IMR-90 (cell line): ENCODE measurements at regions not wholly inside any gene's neighbourhood (a gene's known extent, or its start where the extent isn't known, plus 50 kb on each side); places are given as distances from the start of the nearest gene placed in this dataset.

ENCODE experiments used
- ATAC-seq: fragments of 200-7000 bp; cut with Tn5 transposase; 2 replicates; pipeline ENCODE4 v1.9.1; 2020; ENCODE audit warnings: low read depth, mild to moderate bottlenecking, moderate library complexity
- BruUV-seq: library from RNA; stranded (reverse); fragments of 400-500 nt; replicated peaks from 2 replicates; lab custom pipeline; 2021; lab: Mats Ljungman, UMichigan
- CTCF ChIA-PET: fragments of 300-600 bp; formaldehyde crosslinking; extraction: SDS; loops from one replicate; lab custom pipeline; 2021; ENCODE audit warnings: antibody characterized with exemption; lab: Yijun Ruan, JAX
- POLR2A ChIA-PET: fragments of 300-600 bp; sonication (Branson Sonifier 250); formaldehyde crosslinking; loops from one replicate; lab custom pipeline; 2022; ENCODE audit warnings: antibody characterized with exemption; ENCODE audit not compliant: unreplicated experiment; lab: Charles Lee
- DNase-seq: peaks from one replicate; pipeline ENCODE4 v3.0.0; 2013
- H2AFZ ChIP-seq: replicated peaks from 2 replicates; pipeline ENCODE3; 2013; ENCODE audit warnings: low read length, mild to moderate bottlenecking; ENCODE audit not compliant: poor library complexity
- H2AK5ac ChIP-seq: 2 replicates; pipeline ENCODE4 v1.6.1; 2013; ENCODE audit warnings: low read depth, low read length, inconsistent platforms
- H2AK9ac ChIP-seq: replicated peaks from 2 replicates; pipeline ENCODE3; 2013; ENCODE audit warnings: mild to moderate bottlenecking, low read depth, low read length, moderate library complexity; ENCODE audit not compliant: poor library complexity
- H2BK120ac ChIP-seq: 2 replicates; pipeline ENCODE4 v1.6.1; 2013; ENCODE audit warnings: low read depth, low read length, inconsistent platforms
- H2BK15ac ChIP-seq: 3 replicates; pipeline ENCODE4 v1.6.1; 2013; ENCODE audit warnings: low read depth, low read length, inconsistent platforms
- H2BK20ac ChIP-seq: 2 replicates; pipeline ENCODE4 v1.6.1; 2013; ENCODE audit warnings: low read depth, mild to moderate bottlenecking, inconsistent platforms, low read length, moderate library complexity
- H2BK5ac ChIP-seq: 2 replicates; pipeline ENCODE4 v1.6.1; 2013; ENCODE audit warnings: mild to moderate bottlenecking, low read depth, low read length, inconsistent platforms; ENCODE audit not compliant: poor library complexity, severe bottlenecking
- H3K14ac ChIP-seq: replicated peaks from 2 replicates; pipeline ENCODE4 v1.6.1; 2013; ENCODE audit warnings: low read depth, low read length, inconsistent platforms
- H3K18ac ChIP-seq: 2 replicates; pipeline ENCODE4 v1.6.1; 2013; ENCODE audit warnings: low read depth, low read length, control low read depth
- H3K23ac ChIP-seq: 2 replicates; pipeline ENCODE4 v1.6.1; 2013; ENCODE audit warnings: low read depth, low read length, inconsistent platforms
- H3K27ac ChIP-seq: 2 replicates; pipeline ENCODE4 v1.5.1; 2013; ENCODE audit warnings: mild to moderate bottlenecking, control low read depth, low read length; ENCODE audit not compliant: insufficient read depth
- H3K27me3 ChIP-seq: 2 replicates; pipeline ENCODE4 v1.6.1; 2013; ENCODE audit warnings: low read length; ENCODE audit not compliant: control insufficient read depth, insufficient read depth
- H3K36me3 ChIP-seq: 2 replicates; pipeline ENCODE4 v1.6.1; 2013; ENCODE audit warnings: low read length, mixed read lengths; ENCODE audit not compliant: control insufficient read depth, insufficient read depth
- H3K4ac ChIP-seq: 2 replicates; pipeline ENCODE4 v1.6.1; 2013; ENCODE audit warnings: low read depth, low read length, inconsistent platforms
- H3K4me1 ChIP-seq: 2 replicates; pipeline ENCODE4 v1.6.1; 2013; ENCODE audit warnings: low read length, mixed read lengths; ENCODE audit not compliant: control insufficient read depth, insufficient read depth
- H3K4me2 ChIP-seq: 2 replicates; pipeline ENCODE4 v1.6.1; 2013; ENCODE audit warnings: low read depth, mild to moderate bottlenecking, control low read depth, low read length, moderate library complexity
- H3K4me3 ChIP-seq: 2 replicates; pipeline ENCODE4 v1.5.1; 2013; ENCODE audit warnings: low read depth, mild to moderate bottlenecking, control low read depth, low read length, moderate library complexity; ENCODE audit not compliant: insufficient read depth
- H3K56ac ChIP-seq: 2 replicates; pipeline ENCODE4 v1.6.1; 2013; ENCODE audit warnings: low read length, inconsistent platforms; ENCODE audit not compliant: insufficient read depth; ENCODE audit errors: extremely low read depth
- H3K79me1 ChIP-seq, 2 experiments: 2 replicates each; pipeline ENCODE4 v1.6.1; 2013; ENCODE audit warnings: low read length in 2 of 2, inconsistent platforms in 1 of 2, low read depth in 1 of 2
- H3K9ac ChIP-seq: 2 replicates; pipeline ENCODE4 v1.6.1; 2013; ENCODE audit warnings: low read depth, low read length, control low read depth
- H3K9me1 ChIP-seq: 2 replicates; pipeline ENCODE4 v1.6.1; 2013; ENCODE audit warnings: low read length, inconsistent platforms; ENCODE audit not compliant: insufficient read depth
- H3K9me3 ChIP-seq: 2 replicates; pipeline ENCODE4 v1.6.1; 2013; ENCODE audit warnings: low read length; ENCODE audit not compliant: control insufficient read depth, insufficient read depth
- H4K20me1 ChIP-seq: 2 replicates; pipeline ENCODE4 v1.6.1; 2013; ENCODE audit warnings: low read length, inconsistent platforms; ENCODE audit not compliant: insufficient read depth
- H4K5ac ChIP-seq: 2 replicates; pipeline ENCODE4 v1.6.1; 2013; ENCODE audit warnings: mild to moderate bottlenecking, low read depth, low read length, control low read depth
- H4K8ac ChIP-seq, 2 experiments: 2 replicates each; pipeline ENCODE4 v1.6.1; 2013; ENCODE audit warnings: low read depth in 2 of 2, low read length in 2 of 2, control low read depth in 1 of 2, inconsistent platforms in 1 of 2
- H4K91ac ChIP-seq: 2 replicates; pipeline ENCODE4 v1.6.1; 2013; ENCODE audit warnings: low read depth, low read length, inconsistent platforms; ENCODE audit not compliant: insufficient read depth
- CTCF ChIP-seq: conservative IDR thresholded peaks from 2 replicates; pipeline ENCODE4 v1.5.1; 2012; ENCODE audit warnings: mild to moderate bottlenecking, low read depth, low read length, improper control_type of control experiment
- SMC3 ChIP-seq: fragments of 150-350 bp; IDR thresholded peaks from 2 replicates; pipeline ENCODE4 v1.6.1; 2016; ENCODE audit warnings: low read depth, mild to moderate bottlenecking, antibody characterized with exemption, low read length, moderate library complexity
- WGBS, 2 experiments: methylation state at CpG; one replicate each; pipeline versions ENCODE4 v1.1.5 to v1.1.7; 2013; ENCODE audit warnings: missing lambda C conversion rate in 2 of 2; ENCODE audit not compliant: insufficient read length in 1 of 2; ENCODE audit errors: extremely low coverage in 2 of 2; 5-methylcytosine and 5-hydroxymethylcytosine counted together
- dilution Hi-C: fragments of 300-500 bp; cut with HindIII; formaldehyde crosslinking; loops from one replicate; pipeline ENCODE4 v1.14.3; 2018; ENCODE audit warnings: low sequenced_read_pairs; ENCODE audit not compliant: unreplicated experiment
- in situ Hi-C: fragments of 300-500 bp; cut with MboI; formaldehyde crosslinking; loops from 3 replicates; pipeline ENCODE4 v1.14.3; 2019; ENCODE audit warnings: low sequenced_read_pairs, inconsistent platforms, mixed read lengths
- intact Hi-C: fragments of 100-400 bp; cut with micrococcal nuclease; formaldehyde crosslinking; loops from 2 replicates; pipeline ENCODE4 v1.10.0; 2022
- TF ChIP-seq, protein P1 (sequence below): fragments of 150-350 bp; IDR thresholded peaks from 2 replicates; pipeline ENCODE4 v1.6.1; 2017; ENCODE audit warnings: mild to moderate bottlenecking, antibody characterized with exemption, low read length, low read depth

GRCh38 chr7:81004098-81004497 is 85.2 kb upstream of the SEMA3C start:
- H4K20me1 ChIP-seq: no peaks in the 10 kb centered on the region
- ATAC-seq (peak; percentile 59; the same call in 1 of the 2 replicates), DNase-seq (peak; percentile 81)

More at GRCh38 chr7:81004098-81004497, 85.2 kb upstream of the SEMA3C start:
- POLR2A ChIA-PET: no interaction called here
- no TSS peak for BruUV-seq
- in situ Hi-C loops: no loop called here
- Histone ChIP-seq H3K14ac (no peak overlapping the region), H3K23ac (no peak overlapping the region; the same call in 1 of the 2 replicates), H3K9ac (no peak overlapping the region), H3K9me3 (no peaks in the 10 kb centered on the region), H4K8ac (no peak overlapping the region), H2AK5ac (no peak overlapping the region), H3K36me3 (no peaks in the 10 kb centered on the region), H3K56ac (no peak overlapping the region), H3K27ac (no peak overlapping the region), H2BK120ac (no peak overlapping the region), H4K91ac (no peak overlapping the region), H2AK9ac (no peak overlapping the region), H3K4me2 (no peak overlapping the region), H2AFZ (no peak overlapping the region), H4K5ac (no peak overlapping the region), H3K79me1 (no peaks in the 10 kb centered on the region), H3K4me1 (no peaks in the 10 kb centered on the region), H2BK15ac (no peak overlapping the region), H3K9me1 (no peaks in the 10 kb centered on the region), H3K27me3 (no peaks in the 10 kb centered on the region), H2BK20ac (no peak overlapping the region), H3K4ac (no peak overlapping the region), H3K18ac (no peak overlapping the region), H2BK5ac (no peak overlapping the region), H3K4me3 (no peak overlapping the region)
- intact Hi-C loops: no loop called here
- TF ChIP-seq, protein P1, sequence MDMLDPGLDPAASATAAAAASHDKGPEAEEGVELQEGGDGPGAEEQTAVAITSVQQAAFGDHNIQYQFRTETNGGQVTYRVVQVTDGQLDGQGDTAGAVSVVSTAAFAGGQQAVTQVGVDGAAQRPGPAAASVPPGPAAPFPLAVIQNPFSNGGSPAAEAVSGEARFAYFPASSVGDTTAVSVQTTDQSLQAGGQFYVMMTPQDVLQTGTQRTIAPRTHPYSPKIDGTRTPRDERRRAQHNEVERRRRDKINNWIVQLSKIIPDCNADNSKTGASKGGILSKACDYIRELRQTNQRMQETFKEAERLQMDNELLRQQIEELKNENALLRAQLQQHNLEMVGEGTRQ: peak; percentile 57
- TF ChIP-seq SMC3: no peak
- no peak for TF ChIP-seq CTCF
- CTCF ChIA-PET: no interaction called here
- WGBS, 2 experiments: no CpG with 5 or more reads among the region's 1 CpG
- dilution Hi-C loops: no loop called here
